ENCODE measurements at regions not wholly inside any gene's neighbourhood (a gene's known extent, or its start where the extent isn't known, plus 50 kb on each side); places are given as distances from the start of the nearest gene placed in this dataset.

DNA sequence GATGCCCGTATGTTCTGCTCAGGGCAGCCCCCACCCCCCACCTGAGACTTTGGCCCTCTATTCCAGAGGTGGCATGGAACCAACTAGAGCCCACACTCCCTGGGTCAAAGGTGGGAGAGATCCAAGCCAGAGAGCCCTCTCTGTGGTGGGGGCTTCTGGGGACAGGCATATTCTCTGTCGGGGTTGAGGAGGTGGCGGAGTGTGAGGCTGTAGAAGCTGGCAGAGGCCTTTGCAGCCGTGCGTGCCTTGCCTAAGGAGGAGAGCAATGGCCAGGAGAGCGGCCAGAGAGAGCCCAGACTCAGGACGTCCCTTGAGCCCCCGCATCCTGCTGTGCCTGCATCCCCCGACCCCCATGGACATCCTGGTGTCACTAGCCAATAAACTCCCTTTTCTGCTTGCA, 79.2 kb upstream of the HPCAL1 start:
- no peak overlapping the region for H3K9ac ChIP-seq
- peaks cover 0 to 7% (median 0%) of the 10 kb centered on the region in 11 experiments; a peak in 1 of 22 replicates for H4K20me1 ChIP-seq
- no peak overlapping the region for H3K4me2 ChIP-seq
- H3K27me3 ChIP-seq, result no peaks in the 10 kb centered on the region
- TF ChIP-seq Cebpa-rat (IDR thresholded peaks at IDR 0.05), result no peak
- H3K9me3 ChIP-seq (replicated peaks in 1 of 11), result no peaks in the 10 kb centered on the region
- H3K4me3 ChIP-seq, result no peak overlapping the region
- no peaks in the 10 kb centered on the region for H3K36me3 ChIP-seq
- no peak overlapping the region for H3K27ac ChIP-seq
- peaks cover 0 to 30% (median 8%) of the 10 kb centered on the region in 10 experiments; a peak in 12 of 20 replicates for H3K4me1 ChIP-seq

DNA sequence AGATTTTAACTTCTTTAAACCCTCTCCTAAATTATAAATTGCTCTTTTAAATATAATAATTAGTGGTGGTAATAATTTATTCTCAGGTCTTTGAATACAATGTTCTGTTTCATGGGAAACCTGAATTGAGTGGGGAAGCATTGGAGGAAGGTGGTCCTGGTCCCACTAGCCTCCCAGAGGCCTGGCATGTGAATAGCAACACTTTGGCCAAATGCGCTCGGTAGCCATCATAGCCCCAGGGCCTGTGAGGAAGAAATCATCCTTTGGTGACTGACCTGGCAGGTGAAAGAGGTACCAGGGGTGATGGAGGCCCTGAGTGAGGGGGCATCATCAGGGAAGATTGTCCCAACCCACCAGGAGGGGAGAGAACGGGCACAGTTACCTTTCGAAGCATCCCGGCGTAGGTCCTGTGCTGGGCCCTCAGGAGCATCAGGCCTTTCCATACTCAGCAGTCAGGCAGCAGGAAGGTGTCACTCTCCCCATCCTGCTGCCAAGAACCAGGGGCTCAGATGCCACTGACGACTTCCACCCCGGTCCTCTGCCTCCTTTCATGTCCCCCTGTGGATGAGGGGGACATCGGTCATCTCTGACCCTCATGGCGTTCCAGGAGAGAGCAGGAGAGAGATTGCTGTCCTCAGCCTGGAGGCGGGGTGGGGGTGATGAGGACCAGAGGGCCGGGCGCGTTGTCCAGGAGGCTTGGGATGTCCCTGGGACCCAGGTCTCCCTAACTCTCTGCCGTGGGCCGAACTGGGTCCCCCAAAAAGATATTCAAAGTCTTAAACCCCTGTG, 78.6 kb upstream of the HPCAL1 start:
- Histone ChIP-seq H3K4me2 (no peak overlapping the region), H3K9ac (no peak overlapping the region), H3K4me1 (peaks cover 0 to 26% (median 8%) of the 10 kb centered on the region in 10 experiments; a peak in 12 of 20 replicates), H3K27ac (no peak overlapping the region), H4K20me1 (peaks cover 0 to 7% (median 0%) of the 10 kb centered on the region in 11 experiments; a peak in 1 of 22 replicates), H3K36me3 (no peaks in the 10 kb centered on the region), H3K27me3 (0 out of 22 replicates have a peak, but pooled peaks cover 0 to 3% (median 0%) of the 10 kb centered on the region in 11 experiments), H3K9me3 (replicated peaks in 1 of 11) (no peaks in the 10 kb centered on the region), H3K4me3 (no peak overlapping the region)
- no peak for TF ChIP-seq Cebpa-rat (IDR thresholded peaks at IDR 0.05)

DNA sequence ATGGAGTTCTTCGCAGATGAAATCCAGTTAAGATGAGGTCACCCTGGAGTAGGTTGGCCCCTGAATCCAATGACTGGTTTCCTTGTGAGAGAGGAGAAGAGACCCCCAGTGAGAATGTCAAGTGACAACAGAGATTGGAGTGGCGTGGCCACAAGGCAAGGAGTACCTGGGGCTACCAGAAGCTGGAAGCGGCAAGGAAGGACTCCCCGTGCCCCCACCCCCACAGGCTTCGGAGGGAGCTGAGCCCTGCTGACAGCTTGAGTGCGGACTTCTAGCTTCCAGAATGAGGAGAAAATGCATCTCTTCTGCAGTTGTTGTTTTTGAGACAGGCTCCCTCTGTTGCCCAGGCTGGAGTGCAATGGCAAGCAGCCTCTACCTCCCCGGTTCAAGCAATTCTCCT, 78.0 kb upstream of the HPCAL1 start:
- TF ChIP-seq Cebpa-rat (IDR thresholded peaks at IDR 0.05), result no peak
- Histone ChIP-seq H3K4me1 (peaks cover 0 to 22% (median 8%) of the 10 kb centered on the region in 10 experiments; a peak in 12 of 20 replicates), H3K27me3 (0 out of 22 replicates have a peak, but pooled peaks cover 0 to 3% (median 0%) of the 10 kb centered on the region in 11 experiments), H3K9ac (no peak overlapping the region), H4K20me1 (peaks cover 0 to 7% (median 0%) of the 10 kb centered on the region in 11 experiments; a peak in 1 of 22 replicates), H3K9me3 (replicated peaks in 1 of 11) (no peaks in the 10 kb centered on the region), H3K27ac (no peak overlapping the region), H3K4me3 (no peak overlapping the region), H3K4me2 (no peak overlapping the region), H3K36me3 (no peaks in the 10 kb centered on the region)

DNA sequence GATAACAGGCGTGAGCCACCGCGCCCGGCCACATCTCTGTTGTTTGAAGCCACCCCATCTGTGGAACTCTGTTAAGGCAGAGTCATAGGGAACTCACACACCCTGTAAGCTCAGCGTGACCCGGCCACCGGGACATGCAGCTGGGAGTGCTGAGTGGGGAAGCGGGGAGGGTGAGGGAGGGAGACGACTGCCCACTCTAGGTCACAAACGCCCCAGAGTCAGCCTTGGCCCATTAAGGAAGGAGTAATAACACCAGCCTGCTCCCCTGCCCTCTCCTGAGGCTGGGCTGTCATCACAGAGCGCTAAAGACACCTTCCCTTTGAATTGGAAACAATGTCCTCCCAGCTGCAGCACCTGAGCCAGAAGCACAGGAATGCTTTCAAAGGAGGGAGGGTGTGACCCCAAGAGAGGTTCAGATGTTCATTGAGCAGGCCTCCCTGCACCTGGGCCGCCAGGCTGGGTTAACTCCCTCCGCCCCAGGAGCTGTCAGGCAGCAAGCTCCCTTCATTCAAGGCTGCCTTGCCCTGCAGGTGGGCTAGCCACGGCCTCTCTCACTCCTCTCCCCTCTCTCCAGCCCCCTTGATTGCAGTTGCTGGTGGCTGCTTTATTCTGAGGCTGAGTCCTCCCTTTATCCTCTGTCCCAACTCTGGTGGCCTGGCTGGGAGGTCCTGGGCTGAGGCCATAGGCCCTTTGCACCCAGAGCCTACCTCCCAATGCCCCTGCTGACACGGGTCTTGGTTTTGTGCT, 77.2 kb upstream of the HPCAL1 start:
- Histone ChIP-seq H3K36me3 (no peaks in the 10 kb centered on the region), H3K4me1 (peaks cover 0 to 22% (median 8%) of the 10 kb centered on the region in 10 experiments; a peak in 12 of 20 replicates), H3K9ac (no peak overlapping the region), H3K4me2 (no peak overlapping the region), H3K27me3 (0 out of 22 replicates have a peak, but pooled peaks cover 0 to 3% (median 0%) of the 10 kb centered on the region in 11 experiments), H3K27ac (no peak overlapping the region), H3K4me3 (no peak overlapping the region), H4K20me1 (0 out of 22 replicates have a peak, but pooled peaks cover 0 to 7% (median 0%) of the 10 kb centered on the region in 11 experiments), H3K9me3 (replicated peaks in 1 of 11) (no peaks in the 10 kb centered on the region)
- TF ChIP-seq Cebpa-rat (IDR thresholded peaks at IDR 0.05), result no peak

DNA sequence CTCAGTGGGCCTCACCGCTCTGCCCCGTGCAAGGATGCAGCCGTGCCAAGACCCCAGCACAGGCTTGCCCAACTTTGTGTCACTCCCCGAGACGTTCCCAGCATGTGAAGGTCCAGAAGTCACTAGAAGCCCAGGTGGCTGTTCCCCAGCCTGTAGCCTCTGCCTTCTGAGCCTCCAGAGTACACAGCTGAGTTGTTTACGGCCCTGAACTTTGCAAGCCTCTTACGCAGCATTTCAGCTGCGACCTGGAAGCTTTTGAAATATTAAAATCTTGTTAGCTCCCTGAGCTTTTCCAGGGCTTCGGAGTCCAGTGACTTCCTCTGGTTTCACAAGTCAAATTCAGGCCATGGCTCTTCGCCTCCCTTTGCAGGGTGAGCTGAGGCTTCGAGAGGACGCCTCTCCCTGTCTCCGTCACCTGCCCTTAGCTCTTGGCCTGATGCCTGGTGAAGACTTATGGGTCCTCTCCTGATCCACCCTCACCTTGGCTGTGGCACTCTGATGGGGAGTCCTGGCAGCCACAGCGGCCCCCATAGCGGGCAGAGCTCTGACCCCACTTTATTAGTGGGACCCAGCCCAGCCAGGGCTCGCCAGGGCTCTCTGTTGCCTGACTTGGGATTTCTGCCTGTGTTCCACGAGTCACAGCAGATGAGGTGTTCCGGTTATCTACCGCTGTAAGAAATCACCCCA, 76.5 kb upstream of the HPCAL1 start:
- H3K27me3 ChIP-seq, result 0 out of 22 replicates have a peak, but pooled peaks cover 0 to 3% (median 0%) of the 10 kb centered on the region in 11 experiments
- peaks cover 0 to 22% (median 8%) of the 10 kb centered on the region in 10 experiments; a peak in 12 of 20 replicates for H3K4me1 ChIP-seq
- H3K27ac ChIP-seq, result no peak overlapping the region
- H3K4me2 ChIP-seq, result no peak overlapping the region
- TF ChIP-seq Cebpa-rat (IDR thresholded peaks at IDR 0.05), result no peak
- H3K4me3 ChIP-seq, result no peak overlapping the region
- 0 out of 22 replicates have a peak, but pooled peaks cover 0 to 7% (median 0%) of the 10 kb centered on the region in 11 experiments for H4K20me1 ChIP-seq
- no peaks in the 10 kb centered on the region for H3K36me3 ChIP-seq
- no peak overlapping the region for H3K9ac ChIP-seq
- H3K9me3 ChIP-seq (replicated peaks in 1 of 11), result no peaks in the 10 kb centered on the region

DNA sequence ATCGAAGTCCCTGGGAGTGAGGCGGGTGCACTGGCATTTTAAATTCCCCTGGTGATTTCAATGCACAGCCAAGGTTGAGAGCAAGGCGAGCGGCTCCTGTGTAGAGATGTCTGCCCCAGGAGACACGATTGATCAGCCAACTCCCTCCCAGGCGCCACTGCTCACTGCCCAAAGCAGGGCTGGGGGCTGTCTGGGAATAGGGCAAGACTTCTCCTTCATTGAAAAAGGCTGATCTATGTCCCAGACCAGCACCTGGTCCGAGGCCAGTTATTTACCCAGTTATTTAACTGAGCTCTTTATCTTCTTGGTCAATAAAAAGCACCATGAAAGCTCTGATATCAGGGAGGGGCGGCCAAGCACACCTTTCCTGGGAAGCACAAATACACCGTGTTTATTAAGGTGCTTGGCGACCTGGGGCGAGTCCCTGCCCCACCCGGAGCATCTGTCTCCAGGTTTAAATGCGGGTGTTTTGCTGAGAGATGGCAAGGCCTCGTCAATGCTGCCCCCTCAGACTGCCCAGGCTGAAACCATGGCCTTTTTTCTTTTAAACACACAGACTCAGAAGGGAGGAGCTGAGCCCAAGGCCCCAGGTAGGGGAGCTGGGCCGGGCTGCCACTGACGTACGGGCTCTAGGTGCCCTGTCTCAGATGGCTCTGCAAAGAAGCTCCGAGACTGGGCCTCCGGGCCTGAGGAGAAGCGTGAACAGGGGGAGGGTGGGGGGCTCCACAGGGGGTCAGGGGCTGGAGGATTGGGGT, 73.9 kb upstream of the HPCAL1 start:
- no peak for TF ChIP-seq Cebpa-rat (IDR thresholded peaks at IDR 0.05)
- Histone ChIP-seq H3K9ac (no peak overlapping the region), H3K4me1 (peaks cover 0 to 22% (median 9%) of the 10 kb centered on the region in 10 experiments; a peak in 12 of 20 replicates), H3K27me3 (0 out of 22 replicates have a peak, but pooled peaks cover 0 to 3% (median 0%) of the 10 kb centered on the region in 11 experiments), H3K4me3 (no peak overlapping the region), H3K9me3 (replicated peaks in 1 of 11) (no peaks in the 10 kb centered on the region), H4K20me1 (0 out of 22 replicates have a peak, but pooled peaks cover 0 to 7% (median 0%) of the 10 kb centered on the region in 11 experiments), H3K36me3 (no peaks in the 10 kb centered on the region), H3K27ac (no peak overlapping the region), H3K4me2 (0 out of 22 replicates have a peak overlapping the region, but pooled peaks of 1 of the 11 experiments have one; percentile 7)

DNA sequence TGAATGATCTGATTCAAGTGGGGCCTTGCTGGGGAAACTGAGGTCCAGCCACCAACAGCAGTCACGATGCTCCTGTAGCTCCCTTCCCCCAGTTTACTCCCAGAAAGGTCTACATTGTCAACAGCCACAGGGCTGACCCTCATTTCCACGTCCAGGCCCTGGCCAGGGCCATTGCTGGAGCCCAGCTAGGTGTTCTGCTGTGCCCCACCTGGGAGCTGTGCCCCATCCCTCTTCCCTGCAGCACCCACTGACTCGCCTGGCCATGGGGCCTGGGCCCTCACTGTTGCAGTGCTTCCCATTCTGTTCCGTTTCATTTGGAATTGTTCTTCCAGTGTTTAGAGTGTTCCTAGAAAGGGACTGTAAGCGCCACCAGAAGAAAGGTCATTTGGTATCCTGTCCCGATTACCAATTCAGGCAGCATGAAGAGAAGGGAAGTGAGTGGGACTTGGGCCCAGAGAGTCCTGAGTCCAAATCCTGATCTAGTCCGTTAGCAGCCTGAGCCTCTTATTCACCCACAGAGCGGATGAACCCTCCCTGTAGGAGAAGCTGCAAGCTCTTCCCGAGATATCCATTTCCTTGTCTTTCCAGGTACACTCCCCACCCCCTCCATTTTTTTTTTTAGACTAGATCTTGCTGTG, 73.1 kb upstream of the HPCAL1 start:
- Histone ChIP-seq H3K4me2 (no peak overlapping the region), H4K20me1 (peaks cover 0 to 12% (median 0%) of the 10 kb centered on the region in 11 experiments; a peak in 1 of 22 replicates), H3K27me3 (0 out of 22 replicates have a peak, but pooled peaks cover 0 to 3% (median 0%) of the 10 kb centered on the region in 11 experiments), H3K9me3 (replicated peaks in 1 of 11) (no peaks in the 10 kb centered on the region), H3K4me3 (no peak overlapping the region), H3K36me3 (no peaks in the 10 kb centered on the region), H3K27ac (no peak overlapping the region), H3K9ac (no peak overlapping the region), H3K4me1 (peaks cover 0 to 30% (median 13%) of the 10 kb centered on the region in 10 experiments; a peak in 14 of 20 replicates)
- no peak for TF ChIP-seq Cebpa-rat (IDR thresholded peaks at IDR 0.05)

All from BLaER1 treated with 17β-estradiol and CSF1 and Interleukin-3, amounts not matched to agents 10 nM and 100 nM (cell line).